GM23338 (cell line): ENCODE measurements at regions not wholly inside any gene's neighbourhood (a gene's known extent, or its start where the extent isn't known, plus 50 kb on each side); places are given as distances from the start of the nearest gene placed in this dataset.

ENCODE experiments used
- ATAC-seq: fragments of 200-7000 bp; cut with Tn5 transposase; 3 replicates; pipeline ENCODE4 v1.9.1; 2020
- DNase-seq: peaks from one replicate; pipeline ENCODE4 v3.0.0-alpha.2; 2015; ENCODE audit warnings: low spot score
- H2AFZ ChIP-seq: fragments of 200-600 bp; sonication (generic); 2 replicates; pipeline ENCODE4 v1.8.0; 2016; ENCODE audit warnings: antibody characterized with exemption, mild to moderate bottlenecking, moderate library complexity
- H3F3A ChIP-seq: fragments of 200-600 bp; sonication (generic); replicated peaks from 2 replicates; pipeline ENCODE4 v1.8.0; 2017; ENCODE audit warnings: antibody characterized with exemption, mixed run types, low read depth
- H3K27ac ChIP-seq: fragments of 200-600 bp; sonication (generic); 2 replicates; pipeline ENCODE4 v1.6.1; 2016; ENCODE audit warnings: low read depth
- H3K27me3 ChIP-seq: fragments of 200-600 bp; sonication (generic); 2 replicates; pipeline ENCODE4 v1.8.0; 2016; ENCODE audit warnings: mild to moderate bottlenecking, mixed run types, moderate library complexity; ENCODE audit not compliant: insufficient read depth
- H3K36me3 ChIP-seq: fragments of 200-600 bp; sonication (generic); 2 replicates; pipeline ENCODE4 v1.8.0; 2016; ENCODE audit warnings: mild to moderate bottlenecking; ENCODE audit not compliant: insufficient read depth
- H3K4me1 ChIP-seq: fragments of 200-600 bp; sonication (generic); 2 replicates; pipeline ENCODE4 v1.8.0; 2016; ENCODE audit warnings: mild to moderate bottlenecking, moderate library complexity; ENCODE audit not compliant: insufficient read depth
- H3K4me2 ChIP-seq: fragments of 200-600 bp; sonication (generic); 2 replicates; pipeline ENCODE4 v1.7.1; 2017; ENCODE audit warnings: mixed run types
- H3K4me3 ChIP-seq: fragments of 200-600 bp; sonication (generic); 2 replicates; pipeline ENCODE4 v1.6.1; 2016; ENCODE audit warnings: mixed run types
- H3K79me2 ChIP-seq: fragments of 200-600 bp; sonication (generic); replicated peaks from 2 replicates; pipeline ENCODE4 v1.8.0; 2017; ENCODE audit warnings: mild to moderate bottlenecking; ENCODE audit not compliant: insufficient read depth
- H3K9me2 ChIP-seq: fragments of 200-600 bp; sonication (generic); 2 replicates; pipeline ENCODE4 v1.8.0; 2017; ENCODE audit not compliant: insufficient read depth
- H4K20me1 ChIP-seq: fragments of 200-600 bp; sonication (generic); replicated peaks from 2 replicates; pipeline ENCODE4 v1.8.0; 2017; ENCODE audit warnings: mild to moderate bottlenecking; ENCODE audit not compliant: insufficient read depth
- H3K27ac Mint-ChIP-seq: 2 replicates; pipeline ENCODE4 v1.8.0; 2020; ENCODE audit warnings: inconsistent platforms, mild to moderate bottlenecking, moderate library complexity, mixed read lengths
- H3K27me3 Mint-ChIP-seq: 3 replicates; pipeline ENCODE4 v1.8.0; 2022; ENCODE audit warnings: low read depth, mild to moderate bottlenecking, moderate library complexity, mixed read lengths, inconsistent platforms; ENCODE audit not compliant: insufficient read depth, poor library complexity
- H3K36me3 Mint-ChIP-seq: 3 replicates; pipeline ENCODE4 v1.8.0; 2021; ENCODE audit warnings: low read depth, mild to moderate bottlenecking, inconsistent platforms, moderate library complexity, mixed read lengths
- H3K4me1 Mint-ChIP-seq: 3 replicates; pipeline ENCODE4 v1.8.0; 2020; ENCODE audit warnings: mild to moderate bottlenecking, inconsistent platforms, mixed read lengths
- H3K4me3 Mint-ChIP-seq: 3 replicates; pipeline ENCODE4 v1.8.0; 2021; ENCODE audit warnings: moderate library complexity, mild to moderate bottlenecking, inconsistent platforms, mixed read lengths
- H3K9me3 Mint-ChIP-seq: 3 replicates; pipeline ENCODE4 v1.8.0; 2020; ENCODE audit warnings: moderate library complexity, mild to moderate bottlenecking, inconsistent platforms, mixed read lengths
- CREB1 ChIP-seq: fragments of 250-450 bp; sonication (Bioruptor Pico); IDR thresholded peaks from 2 replicates; pipeline ENCODE4 v1.5.0; 2020; ENCODE audit warnings: low read depth, mild to moderate bottlenecking, moderate library complexity
- EZH2 ChIP-seq: fragments of 200-600 bp; sonication (generic); IDR thresholded peaks from one replicate; pipeline ENCODE4 v1.8.0; 2017; ENCODE audit warnings: antibody characterized with exemption, mild to moderate bottlenecking, low read depth; ENCODE audit not compliant: unreplicated experiment
- EZH2phosphoT487 ChIP-seq: fragments of 200-600 bp; sonication (generic); IDR thresholded peaks from one replicate; pipeline ENCODE4 v1.8.1; 2018; ENCODE audit warnings: antibody characterized with exemption; ENCODE audit not compliant: unreplicated experiment
- JUNB ChIP-seq: IDR thresholded peaks from one replicate; pipeline ENCODE4 v1.6.1; 2016; ENCODE audit warnings: antibody characterized with exemption; ENCODE audit not compliant: unreplicated experiment
- NANOG ChIP-seq: IDR thresholded peaks from 2 replicates; pipeline ENCODE4 v1.6.1; 2016; ENCODE audit warnings: antibody characterized with exemption, borderline replicate concordance
- POLR2AphosphoS5 ChIP-seq: IDR thresholded peaks from 2 replicates; pipeline ENCODE4 v1.6.1; 2016; ENCODE audit warnings: antibody characterized with exemption, low read depth
- STAT1 ChIP-seq: IDR thresholded peaks from one replicate; pipeline ENCODE4 v1.6.1; 2016; ENCODE audit warnings: antibody characterized with exemption; ENCODE audit not compliant: unreplicated experiment
- ZNF114 ChIP-seq: fragments of 250-450 bp; sonication (Bioruptor Pico); IDR thresholded peaks from 2 replicates; pipeline ENCODE4 v1.5.0; 2020; ENCODE audit warnings: mild to moderate bottlenecking, moderate library complexity
- ZNF331 ChIP-seq: fragments of 250-450 bp; sonication (Bioruptor Pico); IDR thresholded peaks from 2 replicates; pipeline ENCODE4 v1.5.0; 2020; ENCODE audit warnings: low read depth, mild to moderate bottlenecking, moderate library complexity
- TF ChIP-seq, protein P1 (sequence below), 2 experiments: fragments of 200-600 bp in 1 of 2; sonication (generic) in 1 of 2; conservative IDR thresholded peaks; 2 replicates each; pipeline versions ENCODE4 v1.5.1 to v1.6.1; 2016 to 2017; ENCODE audit warnings: antibody characterized with exemption in 2 of 2, low read depth in 2 of 2, mild to moderate bottlenecking in 2 of 2, moderate library complexity in 1 of 2
- TF ChIP-seq, protein P2 (sequence below): fragments of 250-450 bp; sonication (Bioruptor Pico); IDR thresholded peaks from 2 replicates; pipeline ENCODE4 v1.5.0; 2020; ENCODE audit warnings: mild to moderate bottlenecking, moderate library complexity
- TF ChIP-seq, protein P3 (sequence below): IDR thresholded peaks from 2 replicates; pipeline ENCODE4 v1.6.1; 2016; ENCODE audit warnings: antibody characterized with exemption
- TF ChIP-seq, protein P4 (sequence below): IDR thresholded peaks from one replicate; pipeline ENCODE4 v1.6.1; 2018; ENCODE audit warnings: antibody characterized with exemption; ENCODE audit not compliant: unreplicated experiment

DNA sequence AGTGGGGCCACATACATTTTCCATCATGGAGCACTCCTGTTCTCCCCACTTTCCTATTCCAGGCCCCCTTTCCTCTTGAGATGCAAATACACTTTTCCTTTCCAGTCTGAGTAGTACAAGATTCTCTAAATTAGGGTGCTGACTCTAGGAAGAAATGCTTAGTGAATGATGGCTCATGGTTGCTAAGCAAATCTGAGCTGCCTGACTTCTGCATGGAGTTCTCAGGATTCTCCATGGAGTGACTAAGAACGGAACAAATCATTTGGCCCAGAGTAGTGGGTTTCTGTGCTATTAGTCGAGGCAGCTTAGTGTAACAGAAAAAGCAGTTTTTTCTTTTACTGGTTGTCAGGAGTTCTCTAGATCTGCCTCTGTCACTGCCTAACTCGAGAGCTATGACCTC lies 65.4 kb upstream of the NTM start:
- no peak overlapping the region for H3K4me2 ChIP-seq
- Mint-ChIP-seq H3K36me3 (peaks cover 30% of the 10 kb centered on the region), H3K4me1 (peaks cover 4% of the 10 kb centered on the region; the same call in 2 of the 3 replicates), H3K9me3 (no peaks in the 10 kb centered on the region; the same call in 2 of the 3 replicates), H3K27me3 (peaks cover 3% of the 10 kb centered on the region), H3K27ac (no peak overlapping the region), H3K4me3 (no peak overlapping the region)
- ATAC-seq: no peak
- TF ChIP-seq, protein P1, sequence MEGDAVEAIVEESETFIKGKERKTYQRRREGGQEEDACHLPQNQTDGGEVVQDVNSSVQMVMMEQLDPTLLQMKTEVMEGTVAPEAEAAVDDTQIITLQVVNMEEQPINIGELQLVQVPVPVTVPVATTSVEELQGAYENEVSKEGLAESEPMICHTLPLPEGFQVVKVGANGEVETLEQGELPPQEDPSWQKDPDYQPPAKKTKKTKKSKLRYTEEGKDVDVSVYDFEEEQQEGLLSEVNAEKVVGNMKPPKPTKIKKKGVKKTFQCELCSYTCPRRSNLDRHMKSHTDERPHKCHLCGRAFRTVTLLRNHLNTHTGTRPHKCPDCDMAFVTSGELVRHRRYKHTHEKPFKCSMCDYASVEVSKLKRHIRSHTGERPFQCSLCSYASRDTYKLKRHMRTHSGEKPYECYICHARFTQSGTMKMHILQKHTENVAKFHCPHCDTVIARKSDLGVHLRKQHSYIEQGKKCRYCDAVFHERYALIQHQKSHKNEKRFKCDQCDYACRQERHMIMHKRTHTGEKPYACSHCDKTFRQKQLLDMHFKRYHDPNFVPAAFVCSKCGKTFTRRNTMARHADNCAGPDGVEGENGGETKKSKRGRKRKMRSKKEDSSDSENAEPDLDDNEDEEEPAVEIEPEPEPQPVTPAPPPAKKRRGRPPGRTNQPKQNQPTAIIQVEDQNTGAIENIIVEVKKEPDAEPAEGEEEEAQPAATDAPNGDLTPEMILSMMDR (conservative IDR thresholded peaks at IDR 0.05; ENCODE audit: low read depth in 2 of 2): no peak
- no peak for TF ChIP-seq ZNF331 (CRISPR knock-in tag)
- TF ChIP-seq, protein P2, sequence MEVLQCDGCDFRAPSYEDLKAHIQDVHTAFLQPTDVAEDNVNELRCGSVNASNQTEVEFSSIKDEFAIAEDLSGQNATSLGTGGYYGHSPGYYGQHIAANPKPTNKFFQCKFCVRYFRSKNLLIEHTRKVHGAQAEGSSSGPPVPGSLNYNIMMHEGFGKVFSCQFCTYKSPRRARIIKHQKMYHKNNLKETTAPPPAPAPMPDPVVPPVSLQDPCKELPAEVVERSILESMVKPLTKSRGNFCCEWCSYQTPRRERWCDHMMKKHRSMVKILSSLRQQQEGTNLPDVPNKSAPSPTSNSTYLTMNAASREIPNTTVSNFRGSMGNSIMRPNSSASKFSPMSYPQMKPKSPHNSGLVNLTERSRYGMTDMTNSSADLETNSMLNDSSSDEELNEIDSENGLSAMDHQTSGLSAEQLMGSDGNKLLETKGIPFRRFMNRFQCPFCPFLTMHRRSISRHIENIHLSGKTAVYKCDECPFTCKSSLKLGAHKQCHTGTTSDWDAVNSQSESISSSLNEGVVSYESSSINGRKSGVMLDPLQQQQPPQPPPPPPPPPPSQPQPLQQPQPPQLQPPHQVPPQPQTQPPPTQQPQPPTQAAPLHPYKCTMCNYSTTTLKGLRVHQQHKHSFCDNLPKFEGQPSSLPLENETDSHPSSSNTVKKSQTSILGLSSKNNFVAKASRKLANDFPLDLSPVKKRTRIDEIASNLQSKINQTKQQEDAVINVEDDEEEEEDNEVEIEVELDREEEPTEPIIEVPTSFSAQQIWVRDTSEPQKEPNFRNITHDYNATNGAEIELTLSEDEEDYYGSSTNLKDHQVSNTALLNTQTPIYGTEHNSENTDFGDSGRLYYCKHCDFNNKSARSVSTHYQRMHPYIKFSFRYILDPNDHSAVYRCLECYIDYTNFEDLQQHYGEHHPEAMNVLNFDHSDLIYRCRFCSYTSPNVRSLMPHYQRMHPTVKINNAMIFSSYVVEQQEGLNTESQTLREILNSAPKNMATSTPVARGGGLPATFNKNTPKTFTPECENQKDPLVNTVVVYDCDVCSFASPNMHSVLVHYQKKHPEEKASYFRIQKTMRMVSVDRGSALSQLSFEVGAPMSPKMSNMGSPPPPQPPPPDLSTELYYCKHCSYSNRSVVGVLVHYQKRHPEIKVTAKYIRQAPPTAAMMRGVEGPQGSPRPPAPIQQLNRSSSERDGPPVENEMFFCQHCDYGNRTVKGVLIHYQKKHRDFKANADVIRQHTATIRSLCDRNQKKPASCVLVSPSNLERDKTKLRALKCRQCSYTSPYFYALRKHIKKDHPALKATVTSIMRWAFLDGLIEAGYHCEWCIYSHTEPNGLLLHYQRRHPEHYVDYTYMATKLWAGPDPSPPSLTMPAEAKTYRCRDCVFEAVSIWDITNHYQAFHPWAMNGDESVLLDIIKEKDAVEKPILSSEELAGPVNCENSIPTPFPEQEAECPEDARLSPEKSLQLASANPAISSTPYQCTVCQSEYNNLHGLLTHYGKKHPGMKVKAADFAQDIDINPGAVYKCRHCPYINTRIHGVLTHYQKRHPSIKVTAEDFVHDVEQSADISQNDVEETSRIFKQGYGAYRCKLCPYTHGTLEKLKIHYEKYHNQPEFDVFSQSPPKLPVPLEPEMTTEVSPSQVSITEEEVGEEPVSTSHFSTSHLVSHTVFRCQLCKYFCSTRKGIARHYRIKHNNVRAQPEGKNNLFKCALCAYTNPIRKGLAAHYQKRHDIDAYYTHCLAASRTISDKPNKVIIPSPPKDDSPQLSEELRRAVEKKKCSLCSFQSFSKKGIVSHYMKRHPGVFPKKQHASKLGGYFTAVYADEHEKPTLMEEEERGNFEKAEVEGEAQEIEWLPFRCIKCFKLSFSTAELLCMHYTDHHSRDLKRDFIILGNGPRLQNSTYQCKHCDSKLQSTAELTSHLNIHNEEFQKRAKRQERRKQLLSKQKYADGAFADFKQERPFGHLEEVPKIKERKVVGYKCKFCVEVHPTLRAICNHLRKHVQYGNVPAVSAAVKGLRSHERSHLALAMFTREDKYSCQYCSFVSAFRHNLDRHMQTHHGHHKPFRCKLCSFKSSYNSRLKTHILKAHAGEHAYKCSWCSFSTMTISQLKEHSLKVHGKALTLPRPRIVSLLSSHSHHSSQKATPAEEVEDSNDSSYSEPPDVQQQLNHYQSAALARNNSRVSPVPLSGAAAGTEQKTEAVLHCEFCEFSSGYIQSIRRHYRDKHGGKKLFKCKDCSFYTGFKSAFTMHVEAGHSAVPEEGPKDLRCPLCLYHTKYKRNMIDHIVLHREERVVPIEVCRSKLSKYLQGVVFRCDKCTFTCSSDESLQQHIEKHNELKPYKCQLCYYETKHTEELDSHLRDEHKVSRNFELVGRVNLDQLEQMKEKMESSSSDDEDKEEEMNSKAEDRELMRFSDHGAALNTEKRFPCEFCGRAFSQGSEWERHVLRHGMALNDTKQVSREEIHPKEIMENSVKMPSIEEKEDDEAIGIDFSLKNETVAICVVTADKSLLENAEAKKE (CRISPR knock-in tag): no peak
- TF ChIP-seq EZH2phosphoT487: no peak
- no peak for TF ChIP-seq ZNF114
- no peak for TF ChIP-seq EZH2
- TF ChIP-seq, protein P3, sequence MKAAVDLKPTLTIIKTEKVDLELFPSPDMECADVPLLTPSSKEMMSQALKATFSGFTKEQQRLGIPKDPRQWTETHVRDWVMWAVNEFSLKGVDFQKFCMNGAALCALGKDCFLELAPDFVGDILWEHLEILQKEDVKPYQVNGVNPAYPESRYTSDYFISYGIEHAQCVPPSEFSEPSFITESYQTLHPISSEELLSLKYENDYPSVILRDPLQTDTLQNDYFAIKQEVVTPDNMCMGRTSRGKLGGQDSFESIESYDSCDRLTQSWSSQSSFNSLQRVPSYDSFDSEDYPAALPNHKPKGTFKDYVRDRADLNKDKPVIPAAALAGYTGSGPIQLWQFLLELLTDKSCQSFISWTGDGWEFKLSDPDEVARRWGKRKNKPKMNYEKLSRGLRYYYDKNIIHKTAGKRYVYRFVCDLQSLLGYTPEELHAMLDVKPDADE: no peak
- TF ChIP-seq CREB1 (CRISPR knock-in tag): no peak
- TF ChIP-seq, protein P4, sequence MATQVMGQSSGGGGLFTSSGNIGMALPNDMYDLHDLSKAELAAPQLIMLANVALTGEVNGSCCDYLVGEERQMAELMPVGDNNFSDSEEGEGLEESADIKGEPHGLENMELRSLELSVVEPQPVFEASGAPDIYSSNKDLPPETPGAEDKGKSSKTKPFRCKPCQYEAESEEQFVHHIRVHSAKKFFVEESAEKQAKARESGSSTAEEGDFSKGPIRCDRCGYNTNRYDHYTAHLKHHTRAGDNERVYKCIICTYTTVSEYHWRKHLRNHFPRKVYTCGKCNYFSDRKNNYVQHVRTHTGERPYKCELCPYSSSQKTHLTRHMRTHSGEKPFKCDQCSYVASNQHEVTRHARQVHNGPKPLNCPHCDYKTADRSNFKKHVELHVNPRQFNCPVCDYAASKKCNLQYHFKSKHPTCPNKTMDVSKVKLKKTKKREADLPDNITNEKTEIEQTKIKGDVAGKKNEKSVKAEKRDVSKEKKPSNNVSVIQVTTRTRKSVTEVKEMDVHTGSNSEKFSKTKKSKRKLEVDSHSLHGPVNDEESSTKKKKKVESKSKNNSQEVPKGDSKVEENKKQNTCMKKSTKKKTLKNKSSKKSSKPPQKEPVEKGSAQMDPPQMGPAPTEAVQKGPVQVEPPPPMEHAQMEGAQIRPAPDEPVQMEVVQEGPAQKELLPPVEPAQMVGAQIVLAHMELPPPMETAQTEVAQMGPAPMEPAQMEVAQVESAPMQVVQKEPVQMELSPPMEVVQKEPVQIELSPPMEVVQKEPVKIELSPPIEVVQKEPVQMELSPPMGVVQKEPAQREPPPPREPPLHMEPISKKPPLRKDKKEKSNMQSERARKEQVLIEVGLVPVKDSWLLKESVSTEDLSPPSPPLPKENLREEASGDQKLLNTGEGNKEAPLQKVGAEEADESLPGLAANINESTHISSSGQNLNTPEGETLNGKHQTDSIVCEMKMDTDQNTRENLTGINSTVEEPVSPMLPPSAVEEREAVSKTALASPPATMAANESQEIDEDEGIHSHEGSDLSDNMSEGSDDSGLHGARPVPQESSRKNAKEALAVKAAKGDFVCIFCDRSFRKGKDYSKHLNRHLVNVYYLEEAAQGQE: no peak
- TF ChIP-seq POLR2AphosphoS5: no peak
- TF ChIP-seq JUNB: no peak
- no peak for TF ChIP-seq STAT1
- TF ChIP-seq NANOG: no peak
- no peak overlapping the region for H3K4me3 ChIP-seq
- no peak overlapping the region for H2AFZ ChIP-seq
- no peaks in the 10 kb centered on the region for H3K27me3 ChIP-seq
- H3K27ac ChIP-seq: no peak overlapping the region
- 0 out of 2 replicates have a peak, but pooled peaks cover 14% of the 10 kb centered on the region for H4K20me1 ChIP-seq
- H3K9me2 ChIP-seq: peaks cover 12% of the 10 kb centered on the region
- 0 out of 2 replicates have a peak, but pooled peaks cover 5% of the 10 kb centered on the region for H3F3A ChIP-seq
- H3K79me2 ChIP-seq: no peaks in the 10 kb centered on the region
- peaks cover 12% of the 10 kb centered on the region; the same call in 1 of the 2 replicates for H3K4me1 ChIP-seq
- DNase-seq: no peak
- H3K36me3 ChIP-seq: peaks cover 12% of the 10 kb centered on the region; the same call in 1 of the 2 replicates
